HAP-1 (cell line): ENCODE measurements at regions not wholly inside any gene's neighbourhood (a gene's known extent, or its start where the extent isn't known, plus 50 kb on each side); places are given as distances from the start of the nearest gene placed in this dataset.
"Not testable (repeated sequence)": the region's sequence is repeated elsewhere in the genome, so short reads cannot be mapped to it uniquely, and the experiment has no call there.

Source experiments
- DNase-seq, 2 experiments: peaks; one replicate each; pipeline ENCODE4 v3.0.0-alpha.2; 2016 to 2020; ENCODE audit warnings: low spot score in 2 of 2
- H3K27me3 ChIP-seq: fragments of 250-450 bp; sonication (Bioruptor Pico); 2 replicates; pipeline ENCODE4 v1.5.1; 2020; ENCODE audit warnings: low read depth, mild to moderate bottlenecking, moderate library complexity
- H3K36me3 ChIP-seq: fragments of 250-450 bp; sonication (Bioruptor Pico); replicated peaks from 2 replicates; pipeline ENCODE4 v1.5.1; 2020; ENCODE audit warnings: mild to moderate bottlenecking
- H3K4me1 ChIP-seq: fragments of 250-450 bp; sonication (Bioruptor Pico); 2 replicates; pipeline ENCODE4 v1.5.1; 2020; ENCODE audit warnings: mild to moderate bottlenecking
- H3K4me3 ChIP-seq: fragments of 250-450 bp; sonication (Bioruptor Pico); 2 replicates; pipeline ENCODE4 v1.5.1; 2020; ENCODE audit warnings: mild to moderate bottlenecking, moderate library complexity
- H3K9me3 ChIP-seq: fragments of 250-450 bp; sonication (Bioruptor Pico); 2 replicates; pipeline ENCODE4 v1.5.1; 2020; ENCODE audit warnings: mild to moderate bottlenecking, moderate library complexity
- in situ Hi-C: fragments of 300-500 bp; cut with MboI; formaldehyde crosslinking; loops from 3 replicates; pipeline ENCODE4 v1.14.3; 2020; ENCODE audit warnings: low sequenced_read_pairs, inconsistent platforms, mixed read lengths

DNA sequence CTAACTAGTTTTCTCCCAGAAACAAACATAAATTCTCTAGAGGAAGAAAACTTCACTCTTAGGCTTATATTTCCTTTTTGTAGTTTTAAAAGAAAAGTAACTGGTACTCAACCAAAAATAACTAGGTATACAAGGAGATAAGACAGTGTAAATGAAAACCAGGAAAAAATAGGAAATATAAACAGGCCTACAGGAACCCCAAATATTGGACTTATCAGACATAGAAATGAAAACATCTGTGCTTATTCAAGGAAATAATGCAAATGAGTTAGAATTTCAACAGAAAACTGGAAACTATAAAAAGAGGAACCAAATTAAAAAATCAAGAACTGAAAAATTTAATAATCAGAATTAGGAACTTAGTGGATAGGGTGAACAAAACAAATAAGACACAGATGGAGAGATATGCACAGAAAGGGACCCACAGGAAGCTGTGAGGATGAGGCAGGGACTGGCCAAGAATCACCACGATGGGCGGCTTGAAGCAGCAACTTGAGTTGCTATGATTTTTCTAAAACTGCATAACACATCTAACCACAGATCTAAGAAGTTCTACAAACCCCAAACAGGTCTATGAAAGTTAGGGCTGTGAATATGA is 67.5 kb upstream of the ACTRT2 start:
- Histone ChIP-seq H3K36me3 (no peaks in the 10 kb centered on the region), H3K4me3 (no peak overlapping the region), H3K9me3 (peaks cover 3% of the 10 kb centered on the region; the same call in 1 of the 2 replicates), H3K27me3 (peaks cover 11% of the 10 kb centered on the region), H3K4me1 (no peaks in the 10 kb centered on the region)
- in situ Hi-C loops: no loop called here
- no peak for DNase-seq

DNA sequence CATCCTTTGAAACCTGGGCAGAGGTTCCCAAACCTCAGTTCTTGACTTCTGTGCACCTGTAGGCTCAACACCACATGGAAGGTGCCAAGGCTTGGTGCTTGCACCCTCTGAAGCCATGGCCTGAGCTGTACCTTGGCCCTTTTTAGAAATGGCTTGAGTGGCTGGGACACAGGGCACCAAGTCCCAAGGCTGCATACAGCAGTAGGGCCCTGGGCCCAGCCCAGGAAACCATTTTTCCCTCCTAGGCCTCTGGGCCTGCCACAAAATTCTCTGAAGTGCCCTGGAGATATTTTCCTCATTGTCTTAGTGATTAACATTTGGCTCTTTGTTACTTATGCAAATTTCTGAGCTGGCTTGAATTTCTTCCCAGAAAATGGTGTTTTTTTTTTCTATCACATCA is 65.6 kb upstream of the ACTRT2 start:
- no peaks in the 10 kb centered on the region for H3K4me1 ChIP-seq
- DNase-seq: no peak
- in situ Hi-C loops: no loop called here
- H3K27me3 ChIP-seq: peaks cover 5% of the 10 kb centered on the region
- peaks cover 3% of the 10 kb centered on the region; the same call in 1 of the 2 replicates for H3K9me3 ChIP-seq
- no peaks in the 10 kb centered on the region for H3K36me3 ChIP-seq
- no peak overlapping the region for H3K4me3 ChIP-seq

DNA sequence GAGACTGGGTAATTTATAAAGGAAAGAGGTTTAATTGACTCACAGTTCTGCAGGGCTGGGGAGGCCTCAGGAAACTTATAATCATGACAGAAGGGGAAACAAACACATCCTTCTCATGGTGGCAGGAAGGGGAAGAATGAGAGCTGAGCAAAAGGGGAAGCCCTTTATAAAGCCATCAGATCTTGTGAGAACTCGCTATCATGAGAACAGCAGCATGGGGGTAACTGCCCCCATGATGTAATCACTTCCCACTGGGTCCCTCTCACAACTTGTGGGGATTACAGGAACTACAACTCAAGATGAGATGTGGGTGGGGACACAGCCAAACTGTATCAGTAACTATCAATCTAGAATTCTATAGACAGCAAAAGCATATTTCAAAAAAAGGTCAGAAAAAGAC is 64.7 kb upstream of the ACTRT2 start:
- H3K9me3 ChIP-seq: peaks cover 3% of the 10 kb centered on the region; the same call in 1 of the 2 replicates
- in situ Hi-C loops: no loop called here
- H3K36me3 ChIP-seq: no peaks in the 10 kb centered on the region
- H3K27me3 ChIP-seq: no peaks in the 10 kb centered on the region
- DNase-seq: no peak
- H3K4me3 ChIP-seq: no peak overlapping the region
- H3K4me1 ChIP-seq: no peaks in the 10 kb centered on the region

DNA sequence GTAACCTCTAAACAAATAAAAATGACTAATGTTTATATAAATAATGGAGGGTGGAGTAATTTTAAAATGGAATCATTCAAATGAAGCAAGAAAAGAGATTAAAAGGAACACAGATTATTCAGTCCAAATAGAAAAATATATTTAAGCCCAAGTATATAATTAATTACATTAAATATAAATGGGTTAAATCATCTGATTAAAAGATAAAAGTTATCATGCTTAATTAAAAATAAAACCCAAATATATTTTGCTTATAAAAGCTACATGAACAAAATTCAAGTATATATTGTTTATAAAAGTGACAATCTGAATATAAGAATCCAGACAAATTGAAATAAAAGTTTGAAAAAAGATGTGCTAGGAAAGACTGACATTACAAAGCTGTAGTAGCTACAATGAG is 63.9 kb upstream of the ACTRT2 start:
- no peak for DNase-seq
- Histone ChIP-seq H3K9me3 (peaks cover 3% of the 10 kb centered on the region; the same call in 1 of the 2 replicates), H3K36me3 (no peaks in the 10 kb centered on the region), H3K4me3 (no peak overlapping the region), H3K27me3 (no peaks in the 10 kb centered on the region), H3K4me1 (no peaks in the 10 kb centered on the region)
- in situ Hi-C loops: no loop called here

DNA sequence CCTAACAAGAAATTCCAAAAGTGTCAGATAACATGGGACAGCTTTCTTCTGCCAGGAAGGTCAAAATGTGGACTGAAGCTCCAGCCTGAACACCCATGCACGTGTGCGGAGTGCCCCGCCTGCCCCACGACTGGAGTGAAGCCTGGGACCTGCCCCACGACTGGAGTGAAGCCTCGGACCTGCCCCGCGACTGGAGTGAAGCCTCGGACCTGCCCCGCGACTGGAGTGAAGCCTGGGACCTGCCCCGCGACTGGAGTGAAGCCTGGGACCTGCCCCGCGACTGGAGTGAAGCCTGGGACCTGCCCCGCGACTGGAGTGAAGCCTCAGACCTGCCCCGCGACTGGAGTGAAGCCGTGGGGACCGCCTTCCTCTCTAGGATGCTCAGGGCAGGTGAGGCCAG is 61.4 kb upstream of the ACTRT2 start:
- H3K9me3 ChIP-seq, H3K27me3 ChIP-seq, H3K36me3 ChIP-seq, H3K4me3 ChIP-seq, H3K4me1 ChIP-seq, in situ Hi-C loops, DNase-seq: not testable (repeated sequence)

DNA sequence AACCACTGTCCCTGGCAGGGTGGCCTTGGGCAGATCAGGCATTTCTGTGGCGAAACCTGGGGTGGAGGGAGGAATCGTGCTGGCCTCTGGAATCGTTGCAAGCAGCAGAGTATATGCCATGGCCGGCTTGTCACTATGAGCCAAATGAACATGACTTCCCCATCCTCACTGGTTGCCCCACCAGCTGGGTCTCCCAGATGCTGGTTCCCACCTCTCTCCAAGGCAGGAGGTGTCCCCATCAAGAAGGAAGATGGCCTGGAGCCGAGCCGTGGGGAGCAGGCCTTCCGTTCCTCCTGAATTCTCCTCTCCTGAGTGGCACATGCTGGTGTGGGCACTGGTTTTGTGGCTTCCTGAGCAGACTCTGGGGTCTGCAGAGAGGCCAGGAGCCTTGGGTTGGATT is 60.2 kb upstream of the ACTRT2 start:
- Histone ChIP-seq H3K4me1 (no peaks in the 10 kb centered on the region), H3K4me3 (no peak overlapping the region), H3K36me3 (no peaks in the 10 kb centered on the region), H3K9me3 (no peaks in the 10 kb centered on the region; the same call in 1 of the 2 replicates), H3K27me3 (no peaks in the 10 kb centered on the region)
- DNase-seq: no peak
- in situ Hi-C loops: no loop called here

DNA sequence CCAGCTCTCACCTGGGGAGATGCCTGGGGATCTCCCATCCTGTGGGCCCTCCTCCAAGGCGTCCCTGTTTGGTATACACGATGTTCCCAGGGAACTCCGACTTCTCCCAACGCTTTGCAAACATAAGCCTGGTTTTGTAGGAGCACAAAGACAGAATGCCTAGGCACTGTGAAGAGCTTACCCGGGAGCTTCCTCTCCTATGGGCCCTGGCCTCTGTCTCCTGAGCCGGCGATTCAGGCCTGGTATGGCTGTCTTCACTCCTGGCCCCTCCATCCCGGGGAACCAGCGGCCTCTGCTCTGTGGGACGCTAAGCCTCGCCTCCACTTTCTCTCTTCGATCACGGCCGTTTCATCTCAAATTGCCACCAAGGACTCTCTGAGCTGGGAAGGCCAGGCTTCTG is 59.6 kb upstream of the ACTRT2 start:
- Histone ChIP-seq H3K27me3 (no peaks in the 10 kb centered on the region), H3K4me1 (no peaks in the 10 kb centered on the region), H3K36me3 (no peaks in the 10 kb centered on the region), H3K4me3 (no peak overlapping the region), H3K9me3 (no peaks in the 10 kb centered on the region; the same call in 1 of the 2 replicates)
- DNase-seq: no peak
- in situ Hi-C loops: no loop called here

DNA sequence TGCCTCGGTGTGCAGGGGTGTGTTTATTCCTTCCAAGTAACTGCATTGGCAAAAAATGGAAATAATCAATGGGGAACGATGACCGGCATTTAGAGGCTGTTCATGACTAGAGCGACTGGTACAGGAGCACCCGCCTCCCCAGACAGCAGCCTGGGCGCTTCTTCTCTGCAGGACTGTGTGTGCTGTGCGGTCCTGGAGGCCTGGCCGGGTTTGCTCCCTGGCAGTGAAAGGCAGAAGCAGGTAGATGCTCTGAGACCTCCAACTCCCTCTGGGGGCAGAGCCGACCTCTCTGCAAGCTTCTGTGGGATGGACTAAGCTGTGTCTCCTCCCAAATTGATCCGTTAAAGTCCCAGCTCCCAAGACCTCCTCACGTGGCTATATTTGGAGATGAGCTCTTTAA is 59.2 kb upstream of the ACTRT2 start:
- no peak overlapping the region for H3K4me3 ChIP-seq
- in situ Hi-C loops: no loop called here

DNA sequence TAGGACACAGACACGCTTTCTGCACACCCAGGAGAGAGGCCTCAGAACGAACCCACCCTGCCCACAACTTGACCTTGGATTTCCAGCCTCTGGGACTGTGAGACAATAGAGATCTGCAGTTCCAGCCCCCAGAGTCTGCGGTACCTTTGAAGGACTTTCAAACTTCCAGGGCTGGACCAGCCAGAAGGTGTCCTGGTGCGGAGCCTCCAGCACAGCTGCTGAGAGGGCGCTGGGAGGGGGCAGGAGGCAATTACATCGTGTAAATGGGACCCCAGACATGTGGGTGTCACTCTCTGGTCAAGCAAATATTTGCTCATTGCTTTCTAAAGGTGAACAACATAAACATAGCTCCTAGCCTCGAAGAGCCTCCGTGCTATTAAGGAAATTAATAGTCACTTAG is 58.7 kb upstream of the ACTRT2 start:
- in situ Hi-C loops: no loop called here
- no peak for DNase-seq
- H3K27me3 ChIP-seq: no peaks in the 10 kb centered on the region
- no peaks in the 10 kb centered on the region for H3K9me3 ChIP-seq
- H3K4me1 ChIP-seq: no peaks in the 10 kb centered on the region
- H3K36me3 ChIP-seq: no peaks in the 10 kb centered on the region
- no peak overlapping the region for H3K4me3 ChIP-seq

More for the DNA sequence above, 59.2 kb upstream of the ACTRT2 start:
- no peaks in the 10 kb centered on the region for H3K36me3 ChIP-seq
- DNase-seq: no peak
- no peaks in the 10 kb centered on the region; the same call in 1 of the 2 replicates for H3K9me3 ChIP-seq
- H3K27me3 ChIP-seq: no peaks in the 10 kb centered on the region
- no peaks in the 10 kb centered on the region for H3K4me1 ChIP-seq

DNA sequence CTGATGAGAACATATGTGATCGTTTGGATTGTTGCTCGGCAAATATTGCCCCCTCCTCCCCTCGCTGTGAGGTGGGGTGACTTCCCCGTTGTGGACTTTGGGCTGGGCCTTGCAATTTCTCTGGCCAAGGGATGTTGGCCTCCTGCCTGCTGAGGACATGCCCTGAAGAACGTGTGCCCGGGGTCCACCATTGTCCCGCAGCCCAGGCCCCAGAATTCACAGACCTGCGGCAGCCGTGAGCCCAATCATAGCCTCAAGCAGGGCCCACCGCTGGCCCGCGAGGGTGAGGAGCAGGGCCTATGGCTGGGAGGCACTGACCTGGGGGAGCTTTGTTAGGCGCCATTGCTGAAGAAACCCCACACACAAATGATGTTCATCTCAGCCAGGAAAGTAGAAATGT is 58.3 kb upstream of the ACTRT2 start:
- no peaks in the 10 kb centered on the region for H3K27me3 ChIP-seq
- no peaks in the 10 kb centered on the region for H3K36me3 ChIP-seq
- H3K4me3 ChIP-seq: no peak overlapping the region
- in situ Hi-C loops: no loop called here
- no peaks in the 10 kb centered on the region for H3K9me3 ChIP-seq
- no peaks in the 10 kb centered on the region for H3K4me1 ChIP-seq
- DNase-seq: no peak

DNA sequence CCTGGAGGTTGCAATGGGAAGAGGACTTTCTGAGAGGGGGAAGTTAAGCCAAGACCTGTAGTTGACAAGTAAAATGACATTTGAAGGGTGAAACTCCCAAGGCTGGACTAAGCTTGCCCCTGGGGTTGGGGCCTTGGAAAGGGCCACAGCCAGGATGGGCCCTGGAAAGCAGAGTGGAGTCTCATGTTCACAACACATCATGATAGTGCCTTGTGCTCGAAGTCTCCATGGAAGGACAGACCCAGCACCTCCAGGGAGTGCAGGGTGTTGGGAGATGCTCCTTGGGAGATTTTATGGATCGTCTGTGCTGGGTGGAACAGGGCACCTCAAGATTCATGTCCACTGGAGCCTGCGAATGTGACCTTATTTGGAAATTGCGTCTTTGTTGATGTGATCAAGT is 55.6 kb upstream of the ACTRT2 start:
- no peak overlapping the region for H3K4me3 ChIP-seq
- H3K36me3 ChIP-seq: no peaks in the 10 kb centered on the region
- no peak for DNase-seq
- no peaks in the 10 kb centered on the region for H3K4me1 ChIP-seq
- no peaks in the 10 kb centered on the region for H3K9me3 ChIP-seq
- H3K27me3 ChIP-seq: 0 out of 2 replicates have a peak, but pooled peaks cover 2% of the 10 kb centered on the region
- in situ Hi-C loops: no loop called here

DNA sequence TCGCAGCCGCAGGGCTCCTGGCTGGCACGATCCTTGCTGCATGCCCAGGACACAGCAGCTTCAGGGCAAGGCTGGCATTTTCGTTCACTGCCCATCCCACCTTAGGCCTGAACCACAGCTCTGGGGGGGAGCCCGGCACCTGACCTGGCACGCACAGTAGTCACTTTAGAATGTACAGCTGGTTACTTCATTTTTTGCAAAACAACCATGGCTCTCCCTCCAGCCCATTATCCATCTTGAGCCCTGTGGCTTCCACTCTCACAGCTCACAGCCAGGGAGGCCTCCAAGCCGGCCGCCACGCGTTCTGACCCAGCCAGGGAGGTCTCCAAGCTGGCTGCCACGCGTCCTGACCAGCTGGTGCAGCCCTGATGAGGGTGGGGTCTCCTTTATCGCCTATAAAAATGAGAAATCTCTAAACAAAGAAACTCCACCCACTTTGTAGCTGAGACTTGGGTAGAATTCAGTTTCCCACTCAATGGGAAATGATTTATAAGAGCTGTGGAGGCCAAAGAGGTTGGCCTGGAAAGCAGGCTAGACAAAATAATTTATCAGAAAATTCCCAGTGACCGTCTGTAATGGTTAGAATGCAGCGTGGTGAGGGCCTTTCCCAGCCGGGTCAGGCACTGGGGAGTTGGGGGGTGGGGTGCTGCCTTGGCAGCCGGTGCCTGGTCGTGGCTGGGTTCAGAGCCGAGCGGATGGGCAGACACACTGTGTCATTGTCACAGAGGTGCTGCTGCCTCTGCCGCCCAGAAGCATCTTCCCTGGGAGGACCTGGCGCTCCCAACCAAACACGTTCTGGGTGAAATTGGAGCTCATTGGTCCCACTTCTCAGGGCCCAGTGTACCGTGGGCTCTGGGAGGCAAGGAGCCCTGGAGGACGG is 54.6 kb upstream of the ACTRT2 start:
- DNase-seq: no peak
- 0 out of 2 replicates have a peak, but pooled peaks cover 2% of the 10 kb centered on the region for H3K27me3 ChIP-seq
- H3K4me1 ChIP-seq: no peaks in the 10 kb centered on the region
- H3K36me3 ChIP-seq: no peaks in the 10 kb centered on the region
- in situ Hi-C loops: no loop called here
- H3K4me3 ChIP-seq: no peak overlapping the region
- H3K9me3 ChIP-seq: no peaks in the 10 kb centered on the region

DNA sequence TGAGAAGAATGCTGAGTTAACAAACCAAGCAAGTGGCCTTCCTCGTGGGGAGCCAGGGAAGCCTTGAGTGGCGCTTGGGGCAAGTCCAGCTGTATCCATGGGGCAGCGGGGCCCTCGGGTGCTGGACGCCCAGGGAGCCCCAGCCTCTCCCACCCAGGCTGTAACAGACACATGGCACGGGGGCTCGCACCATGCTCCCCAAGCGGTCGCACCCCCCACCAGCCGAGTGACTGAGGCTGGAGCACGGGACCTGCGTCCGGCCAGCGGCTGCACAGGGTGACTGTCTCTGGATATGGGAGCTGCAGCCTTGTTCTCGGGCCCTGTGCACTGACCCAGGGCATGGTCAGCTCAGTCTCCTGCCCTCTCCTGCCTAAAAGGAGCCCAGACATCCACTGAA is 53.9 kb upstream of the ACTRT2 start:
- Histone ChIP-seq H3K4me3 (no peak overlapping the region), H3K27me3 (0 out of 2 replicates have a peak, but pooled peaks cover 5% of the 10 kb centered on the region), H3K36me3 (no peaks in the 10 kb centered on the region), H3K9me3 (no peaks in the 10 kb centered on the region), H3K4me1 (no peaks in the 10 kb centered on the region)
- in situ Hi-C loops: no loop called here
- DNase-seq: no peak

DNA sequence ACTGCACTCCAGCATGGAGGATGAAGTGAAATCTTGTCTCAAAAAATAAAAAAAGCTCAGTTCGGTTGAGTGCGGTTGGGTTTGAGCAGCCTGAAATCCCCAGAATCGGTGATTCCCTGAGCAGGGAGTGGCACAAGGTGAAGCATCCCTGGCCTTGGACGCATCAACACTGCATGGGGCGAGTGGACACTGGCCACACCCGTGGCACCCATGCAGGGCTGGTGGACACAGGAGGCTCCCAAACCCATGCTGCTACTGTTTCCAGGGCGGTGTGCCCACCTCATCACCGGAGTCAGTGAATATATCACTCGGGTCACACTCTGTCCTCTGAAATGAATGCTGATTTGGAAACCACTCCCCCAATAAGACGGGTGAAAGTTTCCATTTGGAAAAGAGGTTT is 53.4 kb upstream of the ACTRT2 start:
- Histone ChIP-seq H3K4me3 (no peak overlapping the region), H3K4me1 (no peaks in the 10 kb centered on the region), H3K9me3 (no peaks in the 10 kb centered on the region), H3K36me3 (no peaks in the 10 kb centered on the region), H3K27me3 (peaks cover 10% of the 10 kb centered on the region; the same call in 1 of the 2 replicates)
- in situ Hi-C loops: no loop called here
- no peak for DNase-seq
